ENCODE measurements at regions not wholly inside any gene's neighbourhood (a gene's known extent, or its start where the extent isn't known, plus 50 kb on each side); places are given as distances from the start of the nearest gene placed in this dataset.

GRCh38 chr4:42271096-42271495, 118.6 kb upstream of the BEND4 start:
- no peak for TF ChIP-seq CTCF (conservative IDR thresholded peaks at IDR 0.05; ENCODE audit: low read depth, low read length)
- no peak for DNase-seq (ENCODE audit: low read depth)
- no peak overlapping the region for H3K4me3 ChIP-seq (ENCODE audit: low read length)

GRCh38 chr4:42277291-42277690, 120.0 kb upstream of the SHISA3 start:
- TF ChIP-seq CTCF (conservative IDR thresholded peaks at IDR 0.05; ENCODE audit: low read depth, low read length) = no peak
- DNase-seq (ENCODE audit: low read depth) = no peak
- no peak overlapping the region for H3K4me3 ChIP-seq (ENCODE audit: low read length)

GRCh38 chr4:42278709-42279324, 118.5 kb upstream of the SHISA3 start:
- no peak for DNase-seq (ENCODE audit: low read depth)
- TF ChIP-seq CTCF (conservative IDR thresholded peaks at IDR 0.05; ENCODE audit: low read depth, low read length) = no peak
- no peak overlapping the region for H3K4me3 ChIP-seq (ENCODE audit: low read length)

- DNase-seq (ENCODE audit: low read depth) = no peak
- no peak overlapping the region for H3K4me3 ChIP-seq (ENCODE audit: low read length)
- TF ChIP-seq CTCF (conservative IDR thresholded peaks at IDR 0.05; ENCODE audit: low read depth, low read length) = peak; percentile 83
Observed at GRCh38 chr4:42280327-42281095, 116.8 kb upstream of the SHISA3 start.

- TF ChIP-seq CTCF (conservative IDR thresholded peaks at IDR 0.05; ENCODE audit: low read depth, low read length) = no peak
- DNase-seq (ENCODE audit: low read depth) = no peak
- H3K4me3 ChIP-seq (ENCODE audit: low read length) = no peak overlapping the region
Observed at GRCh38 chr4:42281324-42282020, 115.8 kb upstream of the SHISA3 start.

GRCh38 chr4:42282081-42282901, 115.0 kb upstream of the SHISA3 start:
- peak; percentile 25 for DNase-seq (ENCODE audit: low read depth)
- peak overlapping the region; percentile 19 for H3K4me3 ChIP-seq (ENCODE audit: low read length)
- TF ChIP-seq CTCF (conservative IDR thresholded peaks at IDR 0.05; ENCODE audit: low read depth, low read length) = peak; percentile 76

All from retinal pigment epithelial cell (primary cell).